Glutamatergic neuron (in vitro differentiated cells): ENCODE measurements at regions not wholly inside any gene's neighbourhood (a gene's known extent, or its start where the extent isn't known, plus 50 kb on each side); places are given as distances from the start of the nearest gene placed in this dataset.

Source experiments
- DNase-seq: peaks from one replicate; pipeline ENCODE4 v3.0.0; 2022
- H3K27ac Mint-ChIP-seq: one replicate; pipeline ENCODE4 v1.8.0; 2020; ENCODE audit warnings: mild to moderate bottlenecking, mixed read lengths, inconsistent platforms; ENCODE audit not compliant: unreplicated experiment
- H3K27me3 Mint-ChIP-seq: one replicate; pipeline ENCODE4 v1.8.0; 2020; ENCODE audit warnings: mild to moderate bottlenecking, moderate library complexity, mixed read lengths, inconsistent platforms; ENCODE audit not compliant: unreplicated experiment
- H3K36me3 Mint-ChIP-seq: one replicate; pipeline ENCODE4 v1.8.0; 2020; ENCODE audit warnings: mild to moderate bottlenecking, mixed read lengths, inconsistent platforms; ENCODE audit not compliant: unreplicated experiment
- H3K4me1 Mint-ChIP-seq: one replicate; pipeline ENCODE4 v1.8.0; 2020; ENCODE audit warnings: mild to moderate bottlenecking, low read depth, mixed read lengths, inconsistent platforms; ENCODE audit not compliant: unreplicated experiment
- H3K4me3 Mint-ChIP-seq: one replicate; pipeline ENCODE4 v1.8.0; 2020; ENCODE audit warnings: mild to moderate bottlenecking, mixed read lengths, inconsistent platforms; ENCODE audit not compliant: unreplicated experiment
- H3K9me3 Mint-ChIP-seq: one replicate; pipeline ENCODE4 v1.8.0; 2020; ENCODE audit warnings: mild to moderate bottlenecking, moderate library complexity, mixed read lengths, inconsistent platforms; ENCODE audit not compliant: unreplicated experiment
- TF ChIP-seq, protein P1 (sequence below): fragments of 200-600 bp; sonication (generic); IDR thresholded peaks from one replicate; pipeline ENCODE4 v1.5.0; 2021; ENCODE audit not compliant: partially characterized antibody, unreplicated experiment

DNA sequence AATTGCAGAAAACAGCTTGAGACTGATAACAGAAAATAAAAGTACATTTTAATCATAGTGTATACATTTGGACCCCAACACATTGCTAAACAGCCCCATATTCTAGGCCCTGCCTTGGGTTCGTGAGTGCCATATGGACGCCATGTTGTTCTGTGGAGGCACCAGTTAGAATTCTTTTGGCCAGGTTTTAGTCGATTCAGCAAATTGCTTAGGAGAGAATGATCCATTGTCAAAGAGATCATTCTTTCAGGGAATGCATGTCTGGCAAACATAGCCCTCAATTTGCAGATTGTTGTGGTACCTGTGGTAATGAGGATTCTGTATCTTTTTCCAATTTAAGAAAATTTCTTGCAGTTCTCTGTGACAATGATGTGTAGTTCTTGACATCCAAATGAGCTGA lies 183.6 kb upstream of the DDHD1 start:
- Mint-ChIP-seq H3K36me3 (no peaks in the 10 kb centered on the region), H3K9me3 (no peaks in the 10 kb centered on the region), H3K27me3 (no peaks in the 10 kb centered on the region), H3K4me1 (no peaks in the 10 kb centered on the region), H3K27ac (no peak overlapping the region), H3K4me3 (no peak overlapping the region)
- TF ChIP-seq, protein P1, sequence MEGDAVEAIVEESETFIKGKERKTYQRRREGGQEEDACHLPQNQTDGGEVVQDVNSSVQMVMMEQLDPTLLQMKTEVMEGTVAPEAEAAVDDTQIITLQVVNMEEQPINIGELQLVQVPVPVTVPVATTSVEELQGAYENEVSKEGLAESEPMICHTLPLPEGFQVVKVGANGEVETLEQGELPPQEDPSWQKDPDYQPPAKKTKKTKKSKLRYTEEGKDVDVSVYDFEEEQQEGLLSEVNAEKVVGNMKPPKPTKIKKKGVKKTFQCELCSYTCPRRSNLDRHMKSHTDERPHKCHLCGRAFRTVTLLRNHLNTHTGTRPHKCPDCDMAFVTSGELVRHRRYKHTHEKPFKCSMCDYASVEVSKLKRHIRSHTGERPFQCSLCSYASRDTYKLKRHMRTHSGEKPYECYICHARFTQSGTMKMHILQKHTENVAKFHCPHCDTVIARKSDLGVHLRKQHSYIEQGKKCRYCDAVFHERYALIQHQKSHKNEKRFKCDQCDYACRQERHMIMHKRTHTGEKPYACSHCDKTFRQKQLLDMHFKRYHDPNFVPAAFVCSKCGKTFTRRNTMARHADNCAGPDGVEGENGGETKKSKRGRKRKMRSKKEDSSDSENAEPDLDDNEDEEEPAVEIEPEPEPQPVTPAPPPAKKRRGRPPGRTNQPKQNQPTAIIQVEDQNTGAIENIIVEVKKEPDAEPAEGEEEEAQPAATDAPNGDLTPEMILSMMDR, result no peak
- no peak for DNase-seq

DNA sequence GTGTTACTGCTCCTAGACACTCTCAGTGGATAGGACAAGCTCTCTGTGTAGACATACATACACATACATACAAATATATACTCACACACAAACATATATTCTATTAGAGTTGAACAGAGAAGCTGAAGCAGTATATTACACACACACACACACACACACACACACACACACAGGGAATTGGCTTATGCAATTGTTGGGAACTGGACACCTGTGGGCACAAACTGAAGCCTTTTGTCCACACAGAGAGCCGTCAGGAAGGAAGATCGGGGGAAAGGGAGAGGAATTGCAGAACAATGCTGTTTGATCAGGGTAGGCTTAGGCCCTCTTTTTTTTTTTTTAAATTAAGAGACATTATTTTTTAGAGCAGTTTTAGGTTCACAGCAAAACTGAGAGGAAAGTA lies 180.7 kb upstream of the DDHD1 start:
- Mint-ChIP-seq H3K36me3 (no peaks in the 10 kb centered on the region), H3K4me1 (no peaks in the 10 kb centered on the region), H3K4me3 (no peak overlapping the region), H3K9me3 (no peaks in the 10 kb centered on the region), H3K27ac (no peak overlapping the region), H3K27me3 (no peaks in the 10 kb centered on the region)
- DNase-seq, result no peak
- TF ChIP-seq, protein P1, result no peak

DNA sequence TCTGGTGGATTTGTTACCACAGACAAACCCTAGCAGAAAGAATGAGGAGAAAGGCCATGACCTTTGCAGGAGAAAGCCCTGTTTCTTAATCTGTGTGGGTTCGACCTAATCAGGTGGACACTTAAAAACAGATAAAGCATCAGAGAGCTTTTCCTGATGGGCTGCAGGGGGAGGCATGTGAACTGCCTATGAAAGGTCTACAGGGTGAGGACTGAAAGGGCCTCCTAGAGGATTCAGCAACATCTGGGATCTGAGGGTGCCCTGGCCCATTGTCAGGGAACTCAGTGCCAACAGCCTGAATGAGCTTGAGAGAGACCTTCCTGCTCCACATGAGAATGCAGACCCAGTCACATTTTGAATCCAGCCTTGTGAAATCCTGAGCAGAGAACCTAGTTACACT lies 178.8 kb upstream of the DDHD1 start:
- Mint-ChIP-seq H3K27ac (no peak overlapping the region), H3K36me3 (no peaks in the 10 kb centered on the region), H3K27me3 (no peaks in the 10 kb centered on the region), H3K4me1 (no peaks in the 10 kb centered on the region), H3K9me3 (no peaks in the 10 kb centered on the region), H3K4me3 (no peak overlapping the region)
- TF ChIP-seq, protein P1, result no peak
- DNase-seq, result no peak

DNA sequence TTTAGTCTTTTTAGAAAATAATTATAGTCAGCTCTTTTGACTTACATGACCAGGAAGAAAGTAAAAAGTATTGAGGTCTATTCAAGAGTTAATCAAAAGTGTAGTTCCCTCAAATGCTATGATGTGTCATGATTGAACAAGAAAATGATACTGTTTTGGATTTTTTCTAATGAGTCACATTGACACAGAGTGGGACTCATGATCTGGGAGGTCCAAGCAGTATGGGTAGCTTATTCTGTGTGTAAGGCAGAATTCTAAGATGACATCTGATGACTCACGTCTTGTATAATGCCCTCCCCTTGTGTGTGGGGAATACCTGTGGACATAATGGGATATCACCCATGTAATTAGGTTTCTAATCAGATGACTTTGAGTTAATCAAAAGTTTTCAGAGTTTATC lies 178.1 kb upstream of the DDHD1 start:
- DNase-seq, result no peak
- no peaks in the 10 kb centered on the region for H3K9me3 Mint-ChIP-seq
- H3K36me3 Mint-ChIP-seq, result no peaks in the 10 kb centered on the region
- no peak overlapping the region for H3K27ac Mint-ChIP-seq
- TF ChIP-seq, protein P1, result no peak
- H3K4me1 Mint-ChIP-seq, result no peaks in the 10 kb centered on the region
- H3K27me3 Mint-ChIP-seq, result no peaks in the 10 kb centered on the region
- no peak overlapping the region for H3K4me3 Mint-ChIP-seq

DNA sequence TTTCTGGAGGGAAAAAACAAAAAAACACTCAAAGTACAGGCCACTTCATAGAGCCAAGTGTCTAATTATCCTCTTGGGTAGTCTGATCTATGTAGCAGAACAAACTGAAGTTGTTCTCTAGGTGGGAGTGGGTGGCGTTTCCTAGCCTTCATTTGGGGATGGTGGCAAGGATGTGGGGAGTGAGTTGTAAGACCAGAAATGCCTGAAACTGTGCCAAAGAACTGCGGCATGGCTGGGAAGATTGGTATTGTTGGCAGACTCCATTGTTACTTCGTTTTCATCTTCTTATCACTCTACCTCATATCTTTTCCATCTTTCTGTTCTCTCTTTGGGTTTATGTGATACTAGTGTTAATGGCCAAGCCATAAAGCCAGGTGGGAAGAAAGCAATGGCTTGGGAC lies 177.3 kb upstream of the DDHD1 start:
- Mint-ChIP-seq H3K9me3 (no peaks in the 10 kb centered on the region), H3K27me3 (no peaks in the 10 kb centered on the region), H3K4me3 (no peak overlapping the region), H3K4me1 (no peaks in the 10 kb centered on the region), H3K27ac (no peak overlapping the region), H3K36me3 (no peaks in the 10 kb centered on the region)
- TF ChIP-seq, protein P1, result no peak
- DNase-seq, result no peak
